ENCODE measurements at regions not wholly inside any gene's neighbourhood (a gene's known extent, or its start where the extent isn't known, plus 50 kb on each side); places are given as distances from the start of the nearest gene placed in this dataset.

DNA sequence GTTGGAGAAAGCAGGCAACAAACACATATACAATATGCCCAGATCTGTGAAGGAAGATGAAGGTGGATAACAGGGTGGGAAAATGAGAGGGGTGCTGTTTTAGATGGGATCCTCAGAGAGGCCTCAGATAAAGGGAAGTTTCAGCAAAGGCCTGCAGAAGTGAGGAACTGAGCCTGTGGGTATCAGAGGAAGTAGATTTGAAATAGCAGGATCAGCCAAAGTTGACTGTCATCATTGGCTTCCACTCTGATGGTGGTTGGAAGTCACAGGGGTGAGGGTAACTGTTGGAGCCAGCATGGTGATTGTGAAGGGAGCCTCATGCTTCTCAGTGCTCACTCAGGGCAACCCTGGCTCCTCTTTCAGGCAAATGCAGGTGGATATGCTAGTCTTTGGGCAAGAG, 607.2 kb upstream of the CLINT1 start:
- no peak for TF ChIP-seq POLR2A (IDR thresholded peaks at IDR 0.05; ENCODE audit: low read depth, low read length)
- no peak for TF ChIP-seq POLR2AphosphoS5 (IDR thresholded peaks at IDR 0.05; ENCODE audit: low read depth, low read length)
- no peak for TF ChIP-seq TAF1 (IDR thresholded peaks at IDR 0.05; ENCODE audit: borderline replicate concordance, low read depth, low read length)

Data from GM12892 (cell line).